HS-5 (cell line): ENCODE measurements at regions not wholly inside any gene's neighbourhood (a gene's known extent, or its start where the extent isn't known, plus 50 kb on each side); places are given as distances from the start of the nearest gene placed in this dataset.

Source experiments
- DNase-seq: peaks from one replicate; pipeline ENCODE4 v3.0.0-alpha.2; 2012; ENCODE audit warnings: low read depth

GRCh38 chr16:65497571-65497970 is 375.7 kb upstream of the CDH11 start:
- no peak for DNase-seq

- DNase-seq: no peak
Observed at GRCh38 chr16:65495106-65495505, 373.2 kb upstream of the CDH11 start.

- DNase-seq: no peak
Observed at GRCh38 chr16:65494609-65495008, 372.7 kb upstream of the CDH11 start.

- DNase-seq: no peak
Observed at GRCh38 chr16:65494080-65494479, 372.2 kb upstream of the CDH11 start.

GRCh38 chr16:65490286-65490685 is 368.4 kb upstream of the CDH11 start:
- no peak for DNase-seq

GRCh38 chr16:65489531-65490023 is 367.7 kb upstream of the CDH11 start:
- DNase-seq: no peak

GRCh38 chr16:65487231-65487630 is 365.4 kb upstream of the CDH11 start:
- no peak for DNase-seq

- no peak for DNase-seq
Observed at GRCh38 chr16:65481956-65482355, 360.1 kb upstream of the CDH11 start.

- DNase-seq: no peak
Observed at GRCh38 chr16:65480281-65481091, 358.6 kb upstream of the CDH11 start.

- no peak for DNase-seq
Observed at GRCh38 chr16:65476448-65476955, 354.6 kb upstream of the CDH11 start.

GRCh38 chr16:65473699-65474098 is 351.8 kb upstream of the CDH11 start:
- no peak for DNase-seq

GRCh38 chr16:65469116-65469515 is 347.3 kb upstream of the CDH11 start:
- DNase-seq: no peak

- DNase-seq: no peak
Observed at GRCh38 chr16:65468133-65468532, 346.3 kb upstream of the CDH11 start.

- no peak for DNase-seq
Observed at GRCh38 chr16:65463652-65464260, 341.9 kb upstream of the CDH11 start.

GRCh38 chr16:65457084-65457483 is 335.2 kb upstream of the CDH11 start:
- DNase-seq: no peak

GRCh38 chr16:65455761-65456160 is 333.9 kb upstream of the CDH11 start:
- no peak for DNase-seq

- DNase-seq: no peak
Observed at GRCh38 chr16:65453646-65454045, 331.8 kb upstream of the CDH11 start.

- no peak for DNase-seq
Observed at GRCh38 chr16:65449526-65449925, 327.7 kb upstream of the CDH11 start.

- no peak for DNase-seq
Observed at GRCh38 chr16:65446427-65446826, 324.6 kb upstream of the CDH11 start.

- DNase-seq: no peak
Observed at GRCh38 chr16:65445313-65446260, 323.7 kb upstream of the CDH11 start.

- no peak for DNase-seq
Observed at GRCh38 chr16:65441501-65441900, 319.6 kb upstream of the CDH11 start.

- DNase-seq: no peak
Observed at GRCh38 chr16:65429504-65430181, 307.8 kb upstream of the CDH11 start.
